ENCODE measurements at regions not wholly inside any gene's neighbourhood (a gene's known extent, or its start where the extent isn't known, plus 50 kb on each side); places are given as distances from the start of the nearest gene placed in this dataset.

- TF ChIP-seq CTCF (IDR thresholded peaks at IDR 0.05) (no peak), EZH2 (IDR thresholded peaks at IDR 0.05; ENCODE audit: borderline replicate concordance, insufficient read depth, low read depth, low read length, poor library complexity, severe bottlenecking) (no peak)
These were observed 235.3 kb upstream of the FOXN3 start for GRCh38 chr14:89652352-89652751.

Measured in B cell (primary cell).